ENCODE measurements at regions not wholly inside any gene's neighbourhood (a gene's known extent, or its start where the extent isn't known, plus 50 kb on each side); places are given as distances from the start of the nearest gene placed in this dataset.

DNA sequence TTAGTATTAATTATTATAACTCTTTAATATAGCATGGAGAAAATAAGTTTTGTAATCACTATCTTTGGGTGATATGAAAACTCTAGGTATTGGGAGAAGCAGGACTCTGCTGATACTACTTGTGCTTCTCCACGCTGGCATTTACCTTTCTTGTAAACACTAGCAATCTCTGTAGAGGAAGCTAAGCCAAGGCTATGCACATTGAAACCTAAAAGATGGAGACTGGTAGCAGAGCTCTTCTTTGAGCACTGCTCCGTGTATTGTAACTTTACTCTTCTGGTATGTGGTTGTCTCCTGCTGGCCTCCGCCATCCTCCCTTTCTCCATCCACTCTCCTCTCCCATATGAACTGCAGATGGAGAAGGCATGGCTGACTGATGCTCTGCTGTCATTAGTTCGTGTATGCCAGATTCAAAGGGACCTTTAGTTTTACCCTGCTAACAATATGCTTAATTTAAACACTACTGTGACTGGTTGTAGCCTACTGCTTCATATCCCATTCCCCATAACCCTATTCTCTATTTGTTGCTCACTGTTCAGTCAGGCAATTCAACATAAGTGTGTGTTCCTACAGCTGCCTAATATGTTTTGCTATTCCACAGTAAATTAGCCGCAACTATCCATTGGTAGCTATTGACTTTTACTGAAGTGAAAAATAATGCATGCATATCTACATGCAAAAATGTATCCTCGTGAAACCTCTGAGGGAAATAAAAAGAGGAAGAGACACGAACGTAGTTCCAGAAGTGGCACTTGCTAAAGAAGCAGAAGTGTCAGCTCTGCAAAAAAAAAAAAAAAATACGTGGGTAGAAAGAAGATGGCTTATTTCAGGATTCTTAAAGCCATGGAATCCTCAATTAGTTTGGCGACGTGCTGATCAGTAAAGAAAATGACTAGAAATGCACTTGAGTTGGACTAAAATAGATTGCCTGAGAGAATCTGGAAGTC lies 55.6 kb upstream of the CCSER1 start:
- TF ChIP-seq, protein P1, sequence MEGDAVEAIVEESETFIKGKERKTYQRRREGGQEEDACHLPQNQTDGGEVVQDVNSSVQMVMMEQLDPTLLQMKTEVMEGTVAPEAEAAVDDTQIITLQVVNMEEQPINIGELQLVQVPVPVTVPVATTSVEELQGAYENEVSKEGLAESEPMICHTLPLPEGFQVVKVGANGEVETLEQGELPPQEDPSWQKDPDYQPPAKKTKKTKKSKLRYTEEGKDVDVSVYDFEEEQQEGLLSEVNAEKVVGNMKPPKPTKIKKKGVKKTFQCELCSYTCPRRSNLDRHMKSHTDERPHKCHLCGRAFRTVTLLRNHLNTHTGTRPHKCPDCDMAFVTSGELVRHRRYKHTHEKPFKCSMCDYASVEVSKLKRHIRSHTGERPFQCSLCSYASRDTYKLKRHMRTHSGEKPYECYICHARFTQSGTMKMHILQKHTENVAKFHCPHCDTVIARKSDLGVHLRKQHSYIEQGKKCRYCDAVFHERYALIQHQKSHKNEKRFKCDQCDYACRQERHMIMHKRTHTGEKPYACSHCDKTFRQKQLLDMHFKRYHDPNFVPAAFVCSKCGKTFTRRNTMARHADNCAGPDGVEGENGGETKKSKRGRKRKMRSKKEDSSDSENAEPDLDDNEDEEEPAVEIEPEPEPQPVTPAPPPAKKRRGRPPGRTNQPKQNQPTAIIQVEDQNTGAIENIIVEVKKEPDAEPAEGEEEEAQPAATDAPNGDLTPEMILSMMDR (IDR thresholded peaks at IDR 0.05): no peak
- H3K4me1 ChIP-seq: no peaks in the 10 kb centered on the region
- no peaks in the 10 kb centered on the region for H3K9me3 ChIP-seq
- no peak overlapping the region for H3K4me3 ChIP-seq
- no peaks in the 10 kb centered on the region for H3K27me3 ChIP-seq
- peak in 1 of 4 donors; percentile 52 for ATAC-seq
- intact Hi-C loops (cut with DNase I): no loop called here
- H3K27ac ChIP-seq: no peak overlapping the region
- 63 to 82% methylated on average over 10 to 11 of the region's 11 CpGs for WGBS, 2 donors
- no peak for FAIRE-seq
- DNase-seq: no peak
- H3K36me3 ChIP-seq: no peaks in the 10 kb centered on the region

DNA sequence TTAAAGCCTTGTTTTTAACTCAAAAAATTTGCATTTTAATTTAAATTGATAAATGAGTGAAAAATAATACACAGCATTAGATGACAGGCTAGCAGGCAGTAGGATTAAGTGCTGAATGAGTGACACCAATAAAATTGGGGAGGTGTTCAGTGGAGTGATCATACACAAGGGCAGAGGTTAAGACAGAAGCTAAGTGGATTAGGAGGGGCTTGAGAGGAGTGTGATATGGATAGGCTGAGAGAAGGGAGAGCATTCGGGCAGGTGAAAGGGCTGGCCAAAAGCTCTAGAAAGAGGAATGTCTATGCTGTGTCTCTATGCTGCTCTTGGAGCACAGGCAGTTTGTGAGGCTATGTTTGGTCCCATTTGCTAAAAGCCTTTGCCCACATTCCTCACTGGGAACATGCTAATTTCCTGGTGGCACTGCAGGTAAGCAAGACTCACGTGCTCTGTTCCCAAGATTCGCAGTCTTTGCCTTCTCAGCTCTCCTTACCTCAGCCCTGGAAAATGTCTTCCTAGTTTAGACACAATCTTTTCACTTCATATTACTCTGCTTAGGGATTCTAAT lies 52.8 kb upstream of the CCSER1 start:
- Histone ChIP-seq H3K4me3 (no peak overlapping the region), H3K27ac (no peak overlapping the region), H3K36me3 (no peaks in the 10 kb centered on the region), H3K27me3 (no peaks in the 10 kb centered on the region), H3K9me3 (no peaks in the 10 kb centered on the region), H3K4me1 (no peaks in the 10 kb centered on the region)
- FAIRE-seq (no peak), DNase-seq (no peak), ATAC-seq (no peak)
- TF ChIP-seq, protein P1 (IDR thresholded peaks at IDR 0.05): no peak
- intact Hi-C loops (cut with DNase I): no loop called here
- 58 to 74% methylated on average over 3 of the region's 3 CpGs for WGBS, 2 donors
